B cell (primary cell): ENCODE measurements at regions not wholly inside any gene's neighbourhood (a gene's known extent, or its start where the extent isn't known, plus 50 kb on each side); places are given as distances from the start of the nearest gene placed in this dataset.

Experiments
- ATAC-seq: fragments of 200-7000 bp; cut with Tn5 transposase; one replicate; pipeline ENCODE4 v1.10.0; 2021; ENCODE audit warnings: low read depth, mild to moderate bottlenecking, moderate number of reproducible peaks, moderate library complexity
- CTCF ChIA-PET: fragments of 350-600 bp; sonication (Branson Sonifier 250); formaldehyde crosslinking; loops from one replicate; lab custom pipeline; 2021; ENCODE audit warnings: antibody characterized with exemption, inconsistent platforms; lab: Charles Lee
- POLR2A ChIA-PET: fragments of 350-600 bp; sonication (Branson Sonifier 250); formaldehyde crosslinking; loops from one replicate; lab custom pipeline; 2021; ENCODE audit warnings: antibody characterized with exemption; lab: Charles Lee
- DNase-seq: peaks from one replicate; pipeline ENCODE4 v3.0.0; 2013
- H2AFZ ChIP-seq: 2 replicates; pipeline ENCODE4 v1.6.1; 2012; ENCODE audit warnings: mild to moderate bottlenecking, low read depth, low read length; ENCODE audit not compliant: insufficient read depth, poor library complexity, severe bottlenecking
- H3K27ac ChIP-seq, 2 donors: 1 replicate in 1 of 2; 2 replicates in 1 of 2; pipeline ENCODE4 v1.5.1; 2012 to 2013; ENCODE audit warnings: low read length in 2 of 2, mild to moderate bottlenecking in 2 of 2, moderate library complexity in 1 of 2
- H3K27me3 ChIP-seq, 4 experiments: fragments of 200-600 bp in 1 of 4; sonication (generic) in 1 of 4; replicated peaks in 1 of 4; 1 replicate in 2 of 4; 2 replicates in 2 of 4; pipeline versions ENCODE4 v1.6.1 to v1.7.0; 2013 to 2016; ENCODE audit warnings: low read length in 3 of 4, mild to moderate bottlenecking in 2 of 4, mixed read lengths in 1 of 4, moderate library complexity in 1 of 4; ENCODE audit not compliant: insufficient read depth in 4 of 4, control insufficient read depth in 3 of 4; ENCODE audit errors: control extremely low read depth in 1 of 4
- H3K36me3 ChIP-seq, 2 experiments: replicated peaks in 1 of 2; 1 replicate in 1 of 2; 2 replicates in 1 of 2; pipeline versions ENCODE4 v1.6.1 to v1.7.1; 2013; ENCODE audit warnings: low read length in 1 of 2; ENCODE audit not compliant: insufficient read depth in 2 of 2, control insufficient read depth in 1 of 2; ENCODE audit errors: control extremely low read depth in 1 of 2, extremely low read depth in 1 of 2
- H3K4me1 ChIP-seq, 2 donors: fragments of 200-600 bp in 1 of 2; sonication (generic) in 1 of 2; 1 replicate in 1 of 2; 2 replicates in 1 of 2; pipeline versions ENCODE4 v1.5.1 to v1.6.1; 2013 to 2017; ENCODE audit warnings: low read length in 2 of 2; ENCODE audit not compliant: control insufficient read depth in 2 of 2, insufficient read depth in 2 of 2
- H3K4me2 ChIP-seq: replicated peaks from 2 replicates; pipeline ENCODE3; 2012; ENCODE audit warnings: mild to moderate bottlenecking, low read depth, low read length; ENCODE audit not compliant: poor library complexity, severe bottlenecking
- H3K4me3 ChIP-seq, 5 experiments: fragments of 200-600 bp in 1 of 5; sonication (generic) in 1 of 5; 1 replicate in 3 of 5; 2 replicates in 2 of 5; pipeline versions ENCODE4 v1.5.1 to v1.7.0; 2011 to 2016; ENCODE audit warnings: low read length in 4 of 5, mild to moderate bottlenecking in 4 of 5, low read depth in 2 of 5, control low read depth in 1 of 5, moderate library complexity in 1 of 5; ENCODE audit not compliant: insufficient read depth in 1 of 5; ENCODE audit errors: control extremely low read depth in 1 of 5, extremely low read depth in 1 of 5
- H3K79me2 ChIP-seq: fragments of 200-600 bp; sonication (generic); one replicate; pipeline ENCODE4 v1.6.0; 2016; ENCODE audit warnings: low read length; ENCODE audit not compliant: control insufficient read depth, insufficient read depth
- H3K9ac ChIP-seq: fragments of 200-600 bp; sonication (generic); 2 replicates; pipeline ENCODE4 v1.6.1; 2017; ENCODE audit warnings: mild to moderate bottlenecking, low read length, moderate library complexity
- H3K9me3 ChIP-seq, 3 donors: one replicate each; pipeline versions ENCODE4 v1.6.1 to v1.7.1; 2013; ENCODE audit warnings: low read length in 2 of 3; ENCODE audit not compliant: control insufficient read depth in 2 of 3, insufficient read depth in 1 of 3; ENCODE audit errors: control extremely low read depth in 1 of 3
- H4K20me1 ChIP-seq: 2 replicates; pipeline ENCODE4 v1.6.0; 2012; ENCODE audit warnings: mild to moderate bottlenecking, low read length; ENCODE audit not compliant: insufficient read depth, control insufficient read depth, poor library complexity, severe bottlenecking
- H3K27ac Mint-ChIP-seq: one replicate; pipeline ENCODE4 v1.8.0; 2021; ENCODE audit warnings: mixed read lengths
- H3K27me3 Mint-ChIP-seq: one replicate; pipeline ENCODE4 v1.8.0; 2021; ENCODE audit warnings: mixed read lengths
- H3K4me1 Mint-ChIP-seq: one replicate; pipeline ENCODE4 v1.8.0; 2021; ENCODE audit warnings: mixed read lengths
- H3K4me3 Mint-ChIP-seq: one replicate; pipeline ENCODE4 v1.8.0; 2021; ENCODE audit warnings: mixed read lengths
- H3K9me3 Mint-ChIP-seq: one replicate; pipeline ENCODE4 v1.8.0; 2022; ENCODE audit warnings: mixed read lengths; ENCODE audit not compliant: insufficient read depth
- EZH2 ChIP-seq: IDR thresholded peaks from 2 replicates; pipeline ENCODE4 v1.6.1; 2012; ENCODE audit warnings: borderline replicate concordance, low read depth, mild to moderate bottlenecking, moderate library complexity, low read length; ENCODE audit not compliant: insufficient read depth, poor library complexity, severe bottlenecking
- WGBS: methylation state at CpG from one replicate; pipeline ENCODE4 v1.1.5; 2013; ENCODE audit warnings: missing lambda C conversion rate; ENCODE audit not compliant: insufficient coverage; 5-methylcytosine and 5-hydroxymethylcytosine counted together
- intact Hi-C: fragments of 100-400 bp; cut with micrococcal nuclease; formaldehyde crosslinking; loops from one replicate; pipeline ENCODE4 v1.10.0; 2022
- TF ChIP-seq, protein P1 (sequence below): fragments of 200-600 bp; IDR thresholded peaks from one replicate; pipeline ENCODE4 v1.8.0; 2022; ENCODE audit warnings: antibody characterized with exemption, mild to moderate bottlenecking

DNA sequence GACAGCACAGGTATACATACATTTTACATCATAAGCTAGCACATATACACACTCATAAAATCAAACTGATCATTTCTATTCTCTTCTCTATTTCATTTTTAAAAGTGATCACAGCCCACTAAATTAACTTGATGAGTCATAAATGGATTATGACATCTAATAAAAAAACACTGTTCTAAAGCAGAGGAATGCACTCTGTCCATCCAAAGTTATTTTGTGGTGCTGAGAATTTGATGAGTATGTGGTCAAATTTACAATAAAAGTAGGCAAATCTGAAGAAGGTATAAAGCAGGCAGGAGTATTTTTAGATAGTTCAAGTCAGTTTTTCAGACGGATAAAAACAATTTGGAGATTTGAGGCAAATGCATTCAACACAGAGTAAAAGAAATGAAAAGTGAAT, 104.4 kb downstream of the NOL4 start:
- Histone ChIP-seq H2AFZ (no peak overlapping the region), H3K27ac (no peak overlapping the region), H3K4me3 (no peak overlapping the region), H3K79me2 (no peaks in the 10 kb centered on the region), H3K27me3 (no peaks in the 10 kb centered on the region), H3K9me3 (no peaks in the 10 kb centered on the region), H3K4me1 (no peaks in the 10 kb centered on the region), H3K36me3 (no peaks in the 10 kb centered on the region), H3K9ac (no peak overlapping the region), H4K20me1 (no peaks in the 10 kb centered on the region), H3K4me2 (no peak overlapping the region)
- Mint-ChIP-seq H3K27ac (no peak overlapping the region), H3K4me3 (no peak overlapping the region), H3K4me1 (no peaks in the 10 kb centered on the region), H3K27me3 (no peaks in the 10 kb centered on the region), H3K9me3 (no peaks in the 10 kb centered on the region)
- TF ChIP-seq, protein P1, sequence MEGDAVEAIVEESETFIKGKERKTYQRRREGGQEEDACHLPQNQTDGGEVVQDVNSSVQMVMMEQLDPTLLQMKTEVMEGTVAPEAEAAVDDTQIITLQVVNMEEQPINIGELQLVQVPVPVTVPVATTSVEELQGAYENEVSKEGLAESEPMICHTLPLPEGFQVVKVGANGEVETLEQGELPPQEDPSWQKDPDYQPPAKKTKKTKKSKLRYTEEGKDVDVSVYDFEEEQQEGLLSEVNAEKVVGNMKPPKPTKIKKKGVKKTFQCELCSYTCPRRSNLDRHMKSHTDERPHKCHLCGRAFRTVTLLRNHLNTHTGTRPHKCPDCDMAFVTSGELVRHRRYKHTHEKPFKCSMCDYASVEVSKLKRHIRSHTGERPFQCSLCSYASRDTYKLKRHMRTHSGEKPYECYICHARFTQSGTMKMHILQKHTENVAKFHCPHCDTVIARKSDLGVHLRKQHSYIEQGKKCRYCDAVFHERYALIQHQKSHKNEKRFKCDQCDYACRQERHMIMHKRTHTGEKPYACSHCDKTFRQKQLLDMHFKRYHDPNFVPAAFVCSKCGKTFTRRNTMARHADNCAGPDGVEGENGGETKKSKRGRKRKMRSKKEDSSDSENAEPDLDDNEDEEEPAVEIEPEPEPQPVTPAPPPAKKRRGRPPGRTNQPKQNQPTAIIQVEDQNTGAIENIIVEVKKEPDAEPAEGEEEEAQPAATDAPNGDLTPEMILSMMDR = no peak
- TF ChIP-seq EZH2 = no peak
- POLR2A ChIA-PET = no interaction called here
- WGBS = 91% methylated on average over 1 of the region's 1 CpG
- DNase-seq = no peak
- CTCF ChIA-PET = no interaction called here
- intact Hi-C loops = no loop called here
- ATAC-seq = no peak

DNA sequence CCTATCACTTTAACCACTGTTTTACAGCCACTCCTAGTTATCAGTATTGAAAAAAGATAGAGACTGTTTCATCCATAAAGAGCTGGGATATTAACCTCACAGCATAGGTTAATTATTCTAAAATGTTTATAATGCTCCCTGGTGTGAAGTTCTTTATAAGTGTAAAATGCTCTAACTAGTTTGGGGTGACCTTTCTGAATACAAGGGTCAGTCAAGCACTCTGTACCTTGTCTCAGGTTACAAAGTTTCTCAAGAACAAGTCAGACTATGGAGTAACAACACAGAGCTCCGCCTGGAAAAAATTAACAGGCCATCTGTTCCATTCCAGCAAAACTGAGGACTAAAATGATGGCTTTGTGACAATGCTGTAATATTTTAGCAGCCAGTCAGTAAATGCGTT, 107.4 kb downstream of the NOL4 start:
- no peak for DNase-seq
- TF ChIP-seq EZH2 = no peak
- TF ChIP-seq, protein P1 = no peak

More for the DNA sequence above, 107.4 kb downstream of the NOL4 start:
- Mint-ChIP-seq H3K9me3 (no peaks in the 10 kb centered on the region), H3K27ac (no peak overlapping the region), H3K4me1 (no peaks in the 10 kb centered on the region), H3K4me3 (no peak overlapping the region), H3K27me3 (no peaks in the 10 kb centered on the region)
- CTCF ChIA-PET = no interaction called here
- H3K27me3 ChIP-seq = no peaks in the 10 kb centered on the region
- no peak overlapping the region for H3K9ac ChIP-seq
- no peak overlapping the region for H3K4me3 ChIP-seq
- H3K27ac ChIP-seq = no peak overlapping the region
- no peak for ATAC-seq
- intact Hi-C loops = no loop called here
- no peaks in the 10 kb centered on the region for H4K20me1 ChIP-seq
- no peak overlapping the region for H3K4me2 ChIP-seq
- no CpG with 5 or more reads among the region's 2 CpGs for WGBS
- no peaks in the 10 kb centered on the region for H3K36me3 ChIP-seq
- H2AFZ ChIP-seq = no peak overlapping the region
- POLR2A ChIA-PET = no interaction called here
- no peaks in the 10 kb centered on the region for H3K79me2 ChIP-seq
- H3K9me3 ChIP-seq = no peaks in the 10 kb centered on the region
- H3K4me1 ChIP-seq = no peaks in the 10 kb centered on the region
